ENCODE measurements at regions not wholly inside any gene's neighbourhood (a gene's known extent, or its start where the extent isn't known, plus 50 kb on each side); places are given as distances from the start of the nearest gene placed in this dataset.

DNA sequence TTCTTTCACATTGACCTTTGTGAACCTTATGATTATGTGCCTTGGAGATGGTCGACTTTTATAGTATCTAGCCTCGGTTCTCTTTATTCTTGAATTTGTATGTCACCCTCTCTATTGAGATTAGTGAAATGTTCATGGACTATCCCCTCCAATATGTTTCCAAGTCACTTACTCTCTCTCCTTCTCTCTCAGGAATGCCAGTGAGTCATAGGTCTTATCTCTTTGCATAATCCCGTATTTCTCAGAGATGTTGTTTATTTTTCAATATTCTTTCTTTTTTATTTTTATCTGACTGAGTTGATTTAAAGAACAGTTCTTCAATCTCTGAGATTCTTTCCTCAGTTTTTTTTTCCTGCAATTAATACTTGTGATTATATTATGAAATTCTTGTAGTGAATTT lies 411.6 kb upstream of the CADM2 start:
- no peak for TF ChIP-seq PCBP1 (IDR thresholded peaks at IDR 0.05; ENCODE audit: low read depth, low read length, poor library complexity, severe bottlenecking)
- no peak for TF ChIP-seq TBL1XR1 (IDR thresholded peaks at IDR 0.05; ENCODE audit: low read length in 2 of 2)
- TF ChIP-seq SETDB1 (IDR thresholded peaks at IDR 0.05; ENCODE audit: low read length), result no peak
- no peak for TF ChIP-seq SRSF3 (IDR thresholded peaks at IDR 0.05; ENCODE audit: insufficient read depth, low read length)
- TF ChIP-seq, protein P1, sequence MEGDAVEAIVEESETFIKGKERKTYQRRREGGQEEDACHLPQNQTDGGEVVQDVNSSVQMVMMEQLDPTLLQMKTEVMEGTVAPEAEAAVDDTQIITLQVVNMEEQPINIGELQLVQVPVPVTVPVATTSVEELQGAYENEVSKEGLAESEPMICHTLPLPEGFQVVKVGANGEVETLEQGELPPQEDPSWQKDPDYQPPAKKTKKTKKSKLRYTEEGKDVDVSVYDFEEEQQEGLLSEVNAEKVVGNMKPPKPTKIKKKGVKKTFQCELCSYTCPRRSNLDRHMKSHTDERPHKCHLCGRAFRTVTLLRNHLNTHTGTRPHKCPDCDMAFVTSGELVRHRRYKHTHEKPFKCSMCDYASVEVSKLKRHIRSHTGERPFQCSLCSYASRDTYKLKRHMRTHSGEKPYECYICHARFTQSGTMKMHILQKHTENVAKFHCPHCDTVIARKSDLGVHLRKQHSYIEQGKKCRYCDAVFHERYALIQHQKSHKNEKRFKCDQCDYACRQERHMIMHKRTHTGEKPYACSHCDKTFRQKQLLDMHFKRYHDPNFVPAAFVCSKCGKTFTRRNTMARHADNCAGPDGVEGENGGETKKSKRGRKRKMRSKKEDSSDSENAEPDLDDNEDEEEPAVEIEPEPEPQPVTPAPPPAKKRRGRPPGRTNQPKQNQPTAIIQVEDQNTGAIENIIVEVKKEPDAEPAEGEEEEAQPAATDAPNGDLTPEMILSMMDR (IDR thresholded peaks at IDR 0.05 in 2 of 3, conservative IDR thresholded peaks at IDR 0.05 in 1 of 3; ENCODE audit: insufficient read depth in 2 of 3, low read depth in 1 of 3, low read length in 3 of 3), result no peak
- TF ChIP-seq, protein P2, sequence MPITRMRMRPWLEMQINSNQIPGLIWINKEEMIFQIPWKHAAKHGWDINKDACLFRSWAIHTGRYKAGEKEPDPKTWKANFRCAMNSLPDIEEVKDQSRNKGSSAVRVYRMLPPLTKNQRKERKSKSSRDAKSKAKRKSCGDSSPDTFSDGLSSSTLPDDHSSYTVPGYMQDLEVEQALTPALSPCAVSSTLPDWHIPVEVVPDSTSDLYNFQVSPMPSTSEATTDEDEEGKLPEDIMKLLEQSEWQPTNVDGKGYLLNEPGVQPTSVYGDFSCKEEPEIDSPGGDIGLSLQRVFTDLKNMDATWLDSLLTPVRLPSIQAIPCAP (CRISPR knock-in tag; IDR thresholded peaks at IDR 0.05; ENCODE audit: borderline replicate concordance), result no peak
- TF ChIP-seq SMAD1 (IDR thresholded peaks at IDR 0.05; ENCODE audit: low read depth, low read length, partially characterized antibody), result no peak
- TF ChIP-seq GABPA (tag; conservative IDR thresholded peaks at IDR 0.05; ENCODE audit: low read depth), result no peak
- TF ChIP-seq FOXA3 (CRISPR knock-in tag; conservative IDR thresholded peaks at IDR 0.05 in 1 of 2, IDR thresholded peaks at IDR 0.05 in 1 of 2), result no peak
- TF ChIP-seq, protein P3, sequence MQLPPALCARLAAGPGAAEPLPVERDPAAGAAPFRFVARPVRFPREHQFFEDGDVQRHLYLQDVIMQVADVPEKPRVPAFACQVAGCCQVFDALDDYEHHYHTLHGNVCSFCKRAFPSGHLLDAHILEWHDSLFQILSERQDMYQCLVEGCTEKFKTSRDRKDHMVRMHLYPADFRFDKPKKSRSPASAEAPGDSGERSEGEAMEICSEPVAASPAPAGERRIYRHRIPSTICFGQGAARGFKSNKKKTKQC (CRISPR knock-in tag; IDR thresholded peaks at IDR 0.05), result no peak
- TF ChIP-seq NR2F6 (CRISPR knock-in tag; IDR thresholded peaks at IDR 0.05), result no peak
